ENCODE measurements at regions not wholly inside any gene's neighbourhood (a gene's known extent, or its start where the extent isn't known, plus 50 kb on each side); places are given as distances from the start of the nearest gene placed in this dataset.

DNA sequence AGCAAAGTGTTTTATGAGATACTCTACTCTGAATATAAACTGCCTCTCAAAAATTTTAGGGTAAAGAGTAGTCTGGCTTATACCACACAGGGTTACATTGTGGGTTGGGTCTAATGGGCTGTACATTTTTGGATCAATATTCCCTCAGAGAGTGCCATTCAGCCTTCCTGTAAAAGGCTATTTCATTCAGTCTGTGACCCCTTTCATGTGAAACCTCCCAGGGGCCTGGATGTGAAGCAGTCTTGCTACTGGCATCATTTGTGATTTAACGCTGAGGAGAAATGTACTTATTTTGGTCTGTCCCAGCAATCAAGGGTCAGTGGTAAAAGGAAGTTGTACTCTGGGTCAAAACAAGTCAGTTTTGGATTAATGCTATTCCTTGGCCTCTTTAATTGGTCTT, 71.8 kb upstream of the PRKG1 start:
- H3K4me3 ChIP-seq = no peak overlapping the region
- H3K9me3 ChIP-seq = no peaks in the 10 kb centered on the region
- no peaks in the 10 kb centered on the region for H3K4me1 ChIP-seq
- DNase-seq (ENCODE audit: extremely low spot score in 2 of 2) = no peak
- intact Hi-C loops (cut with DNase I) = loop anchor here (5.0 kb wide), 1 partner anchor 1000 kb away; no protein-coding TSS in a partner anchor
- TF ChIP-seq, protein P1, sequence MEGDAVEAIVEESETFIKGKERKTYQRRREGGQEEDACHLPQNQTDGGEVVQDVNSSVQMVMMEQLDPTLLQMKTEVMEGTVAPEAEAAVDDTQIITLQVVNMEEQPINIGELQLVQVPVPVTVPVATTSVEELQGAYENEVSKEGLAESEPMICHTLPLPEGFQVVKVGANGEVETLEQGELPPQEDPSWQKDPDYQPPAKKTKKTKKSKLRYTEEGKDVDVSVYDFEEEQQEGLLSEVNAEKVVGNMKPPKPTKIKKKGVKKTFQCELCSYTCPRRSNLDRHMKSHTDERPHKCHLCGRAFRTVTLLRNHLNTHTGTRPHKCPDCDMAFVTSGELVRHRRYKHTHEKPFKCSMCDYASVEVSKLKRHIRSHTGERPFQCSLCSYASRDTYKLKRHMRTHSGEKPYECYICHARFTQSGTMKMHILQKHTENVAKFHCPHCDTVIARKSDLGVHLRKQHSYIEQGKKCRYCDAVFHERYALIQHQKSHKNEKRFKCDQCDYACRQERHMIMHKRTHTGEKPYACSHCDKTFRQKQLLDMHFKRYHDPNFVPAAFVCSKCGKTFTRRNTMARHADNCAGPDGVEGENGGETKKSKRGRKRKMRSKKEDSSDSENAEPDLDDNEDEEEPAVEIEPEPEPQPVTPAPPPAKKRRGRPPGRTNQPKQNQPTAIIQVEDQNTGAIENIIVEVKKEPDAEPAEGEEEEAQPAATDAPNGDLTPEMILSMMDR (IDR thresholded peaks at IDR 0.05) = no peak
- TF ChIP-seq POLR2AphosphoS5 (IDR thresholded peaks at IDR 0.05; ENCODE audit: insufficient read depth in 1 of 2, low read depth in 1 of 2) = no peak
- TF ChIP-seq POLR2A (IDR thresholded peaks at IDR 0.05) = no peak
- H3K27ac ChIP-seq = no peak overlapping the region
- no peaks in the 10 kb centered on the region for H3K27me3 ChIP-seq
- H3K36me3 ChIP-seq = no peaks in the 10 kb centered on the region

- Histone ChIP-seq H3K27ac (no peak overlapping the region), H3K9me3 (no peaks in the 10 kb centered on the region), H3K36me3 (no peaks in the 10 kb centered on the region), H3K4me1 (no peaks in the 10 kb centered on the region), H3K4me3 (no peak overlapping the region), H3K27me3 (no peaks in the 10 kb centered on the region)
- intact Hi-C loops (cut with DNase I) = loop anchor here (5.0 kb wide), 1 partner anchor 998 kb away; no protein-coding TSS in a partner anchor
- no peak for DNase-seq (ENCODE audit: extremely low spot score in 2 of 2)
- no peak for TF ChIP-seq POLR2A (IDR thresholded peaks at IDR 0.05)
- TF ChIP-seq, protein P1 (IDR thresholded peaks at IDR 0.05) = no peak
- no peak for TF ChIP-seq POLR2AphosphoS5 (IDR thresholded peaks at IDR 0.05; ENCODE audit: insufficient read depth in 1 of 2, low read depth in 1 of 2)
Measured at GRCh38 chr10:51004776-51005175, 69.5 kb upstream of the PRKG1 start.

DNA sequence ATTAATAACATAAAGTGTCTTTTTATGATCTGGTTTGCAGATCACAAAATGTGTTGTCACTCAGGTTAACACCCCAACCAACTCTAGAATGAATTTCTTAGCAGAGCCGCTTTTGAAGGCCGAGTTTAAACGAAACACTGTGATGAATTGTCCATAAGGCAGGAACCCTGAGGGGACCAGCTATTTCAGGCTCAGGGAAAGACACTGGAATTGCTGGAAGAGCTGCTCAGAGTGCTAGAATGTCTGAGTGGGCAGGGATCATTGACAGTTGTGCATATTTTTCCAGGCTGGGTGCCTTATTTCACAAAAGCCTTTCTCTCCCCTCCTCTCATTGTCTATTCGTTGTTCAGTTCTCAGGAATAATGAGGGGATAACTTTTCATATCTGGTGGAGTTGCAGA, 68.7 kb upstream of the PRKG1 start:
- Histone ChIP-seq H3K4me1 (no peaks in the 10 kb centered on the region), H3K36me3 (no peaks in the 10 kb centered on the region), H3K27me3 (no peaks in the 10 kb centered on the region), H3K27ac (no peak overlapping the region), H3K9me3 (no peaks in the 10 kb centered on the region), H3K4me3 (no peak overlapping the region)
- intact Hi-C loops (cut with DNase I) = no loop called here
- TF ChIP-seq POLR2AphosphoS5 (IDR thresholded peaks at IDR 0.05; ENCODE audit: insufficient read depth in 1 of 2, low read depth in 1 of 2) (no peak), POLR2A (IDR thresholded peaks at IDR 0.05) (no peak)
- TF ChIP-seq, protein P1 (IDR thresholded peaks at IDR 0.05) = no peak
- DNase-seq (ENCODE audit: extremely low spot score in 2 of 2) = no peak

DNA sequence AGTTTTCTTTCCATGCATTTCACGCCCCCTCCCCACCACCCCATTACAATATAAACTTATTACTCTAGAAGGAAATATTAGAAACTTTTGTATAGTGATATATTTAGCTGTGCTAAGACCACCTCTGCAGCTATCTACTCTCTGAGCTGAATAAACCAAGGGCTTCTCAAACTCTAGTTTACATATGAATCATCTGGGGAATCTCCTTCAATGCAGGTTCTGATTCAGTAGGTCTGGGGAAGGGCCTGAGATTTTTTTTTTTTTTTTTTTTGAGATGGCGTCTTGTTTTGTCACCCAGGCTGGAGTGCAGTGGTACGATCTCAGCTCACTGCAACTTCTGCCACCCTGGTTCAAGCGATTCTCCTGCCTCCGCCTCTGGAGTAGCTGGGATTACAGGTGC, 67.6 kb upstream of the PRKG1 start:
- H3K27ac ChIP-seq = no peak overlapping the region
- TF ChIP-seq, protein P1 (IDR thresholded peaks at IDR 0.05) = no peak
- TF ChIP-seq POLR2AphosphoS5 (IDR thresholded peaks at IDR 0.05; ENCODE audit: insufficient read depth in 1 of 2, low read depth in 1 of 2) = no peak
- TF ChIP-seq POLR2A (IDR thresholded peaks at IDR 0.05) = no peak
- no peak for DNase-seq (ENCODE audit: extremely low spot score in 2 of 2)
- no peaks in the 10 kb centered on the region for H3K4me1 ChIP-seq
- no peaks in the 10 kb centered on the region for H3K9me3 ChIP-seq
- H3K36me3 ChIP-seq = no peaks in the 10 kb centered on the region
- no peaks in the 10 kb centered on the region for H3K27me3 ChIP-seq
- intact Hi-C loops (cut with DNase I) = no loop called here
- no peak overlapping the region for H3K4me3 ChIP-seq

DNA sequence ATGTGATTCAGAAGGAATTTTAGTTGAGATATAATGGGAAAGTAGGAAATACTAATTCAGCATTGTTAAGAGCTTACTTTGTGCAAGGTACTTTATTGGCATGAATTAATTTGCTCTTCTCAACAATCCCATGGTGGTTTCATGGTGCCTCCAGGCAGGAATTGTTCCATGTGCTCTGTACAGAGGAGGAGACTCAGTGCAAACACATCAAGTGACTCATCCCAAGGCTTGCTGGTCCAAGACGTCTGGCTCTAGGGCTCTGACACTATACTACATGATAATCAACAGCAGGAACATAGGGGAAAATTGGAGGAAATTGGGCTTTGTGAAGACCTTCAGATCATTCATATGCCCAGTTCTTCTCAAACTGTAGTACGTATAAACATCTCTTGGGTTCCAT, 66.5 kb upstream of the PRKG1 start:
- H3K27me3 ChIP-seq = no peaks in the 10 kb centered on the region
- TF ChIP-seq, protein P1 (IDR thresholded peaks at IDR 0.05) = no peak
- TF ChIP-seq POLR2A (IDR thresholded peaks at IDR 0.05) (no peak), POLR2AphosphoS5 (IDR thresholded peaks at IDR 0.05; ENCODE audit: insufficient read depth in 1 of 2, low read depth in 1 of 2) (no peak)
- intact Hi-C loops (cut with DNase I) = no loop called here
- no peaks in the 10 kb centered on the region for H3K4me1 ChIP-seq
- no peak for DNase-seq (ENCODE audit: extremely low spot score in 2 of 2)
- no peak overlapping the region for H3K4me3 ChIP-seq
- H3K36me3 ChIP-seq = no peaks in the 10 kb centered on the region
- no peak overlapping the region for H3K27ac ChIP-seq
- H3K9me3 ChIP-seq = no peaks in the 10 kb centered on the region

All from vagina (tissue), 2 donors.